H1 (cell line): ENCODE measurements at regions not wholly inside any gene's neighbourhood (a gene's known extent, or its start where the extent isn't known, plus 50 kb on each side); places are given as distances from the start of the nearest gene placed in this dataset.

Source experiments
- CTCF ChIA-PET: fragments of 300-600 bp; sonication (Branson Sonifier 250); formaldehyde crosslinking; loops from one replicate; lab custom pipeline; 2021; ENCODE audit not compliant: partially characterized antibody; lab: Charles Lee
- POLR2A ChIA-PET: fragments of 300-600 bp; sonication (Branson Sonifier 250); formaldehyde crosslinking; loops from one replicate; lab custom pipeline; 2021; ENCODE audit warnings: inconsistent platforms; ENCODE audit not compliant: partially characterized antibody; lab: Charles Lee
- DNase-seq, 2 experiments: peaks; one replicate each; pipeline versions ENCODE4 v3.0.0 to v3.0.0-alpha.2; 2010 to 2022; ENCODE audit warnings: low spot score in 2 of 2, low read depth in 1 of 2, mixed read lengths in 1 of 2
- FAIRE-seq: peaks from 2 replicates; lab custom pipeline; 2011; peaks lifted over from hg19 to GRCh38; lab: Jason Lieb, UNC
- H2AFZ ChIP-seq: 2 replicates; pipeline ENCODE4 v1.8.1; 2012; ENCODE audit warnings: low read length, inconsistent platforms
- H2AK5ac ChIP-seq: 2 replicates; pipeline ENCODE4 v1.6.1; 2013; ENCODE audit warnings: low read depth, low read length
- H2BK120ac ChIP-seq: replicated peaks from 2 replicates; pipeline ENCODE3; 2013; ENCODE audit warnings: low read depth, low read length, inconsistent platforms
- H2BK12ac ChIP-seq: 2 replicates; pipeline ENCODE4 v1.6.1; 2013; ENCODE audit warnings: low read depth, low read length
- H2BK15ac ChIP-seq: 2 replicates; pipeline ENCODE4 v1.6.1; 2013; ENCODE audit warnings: low read length
- H2BK20ac ChIP-seq: 2 replicates; pipeline ENCODE4 v1.6.1; 2013; ENCODE audit warnings: low read length
- H2BK5ac ChIP-seq: 2 replicates; pipeline ENCODE4 v1.6.1; 2013; ENCODE audit warnings: low read depth, low read length
- H3K14ac ChIP-seq: 2 replicates; pipeline ENCODE4 v1.6.1; 2013; ENCODE audit warnings: inconsistent platforms; ENCODE audit not compliant: insufficient read length
- H3K18ac ChIP-seq: 2 replicates; pipeline ENCODE4 v1.6.1; 2013; ENCODE audit warnings: low read length; ENCODE audit errors: extremely low read depth
- H3K23ac ChIP-seq: 2 replicates; pipeline ENCODE4 v1.6.1; 2013; ENCODE audit warnings: inconsistent platforms; ENCODE audit not compliant: insufficient read length
- H3K23me2 ChIP-seq: 2 replicates; pipeline ENCODE4 v1.6.1; 2013; ENCODE audit warnings: low read depth, low read length
- H3K27ac ChIP-seq: 2 replicates; pipeline ENCODE4 v1.6.1; 2011; ENCODE audit warnings: low read depth, low read length, inconsistent platforms
- H3K27me3 ChIP-seq, 4 experiments: replicated peaks in 1 of 4; 1 replicate in 1 of 4; 2 replicates in 3 of 4; pipeline versions ENCODE4 v1.6.1 to v1.8.1; 2011 to 2013; ENCODE audit warnings: low read length in 3 of 4, mild to moderate bottlenecking in 3 of 4, inconsistent platforms in 2 of 4, mixed read lengths in 2 of 4, moderate library complexity in 1 of 4; ENCODE audit not compliant: control insufficient read depth in 3 of 4, insufficient read depth in 3 of 4; ENCODE audit errors: extremely low read depth in 1 of 4
- H3K36me3 ChIP-seq, 4 experiments: 2 replicates each; pipeline versions ENCODE4 v1.6.1 to v1.8.1; 2011 to 2013; ENCODE audit warnings: mild to moderate bottlenecking in 4 of 4, low read length in 3 of 4, moderate library complexity in 2 of 4, control low read depth in 1 of 4, inconsistent platforms in 1 of 4; ENCODE audit not compliant: insufficient read depth in 4 of 4, control insufficient read depth in 2 of 4
- H3K4ac ChIP-seq: replicated peaks from 2 replicates; pipeline ENCODE3; 2013; ENCODE audit warnings: low read length, low read depth, mixed read lengths, inconsistent platforms; ENCODE audit not compliant: insufficient read length
- H3K4me1 ChIP-seq, 4 experiments: replicated peaks in 1 of 4; 1 replicate in 1 of 4; 2 replicates in 3 of 4; pipeline versions ENCODE4 v1.6.1 to v1.8.1; 2011 to 2013; ENCODE audit warnings: low read length in 3 of 4, inconsistent platforms in 2 of 4, mixed read lengths in 1 of 4; ENCODE audit not compliant: insufficient read depth in 4 of 4, control insufficient read depth in 3 of 4
- H3K4me2 ChIP-seq, 2 experiments: 2 replicates each; pipeline versions ENCODE4 v1.6.1 to v1.8.1; 2011 to 2013; ENCODE audit warnings: low read depth in 2 of 2, low read length in 2 of 2, control low read depth in 1 of 2, inconsistent platforms in 1 of 2, mild to moderate bottlenecking in 1 of 2; ENCODE audit not compliant: insufficient read depth in 1 of 2
- H3K4me3 ChIP-seq, 4 experiments: fragments of 200-600, 300-600 bp in 1 of 4; sonication (generic), shearing (Covaris generic), sonication (Bioruptor Twin) in 1 of 4; 2 replicates each; pipeline versions ENCODE4 v1.5.1 to v1.8.1; 2011 to 2016; ENCODE audit warnings: low read length in 4 of 4, low read depth in 3 of 4, control low read depth in 2 of 4, inconsistent platforms in 2 of 4, mild to moderate bottlenecking in 2 of 4, mixed read lengths in 1 of 4, moderate library complexity in 1 of 4; ENCODE audit not compliant: insufficient read depth in 2 of 4; ENCODE audit errors: extremely low read depth in 1 of 4
- H3K56ac ChIP-seq: replicated peaks from 2 replicates; pipeline ENCODE3; 2013; ENCODE audit warnings: low read depth, mild to moderate bottlenecking, mixed read lengths, low read length, inconsistent platforms; ENCODE audit not compliant: insufficient read length
- H3K79me1 ChIP-seq: 2 replicates; pipeline ENCODE4 v1.6.1; 2013; ENCODE audit warnings: low read depth, low read length, control low read depth
- H3K79me2 ChIP-seq, 2 experiments: 2 replicates each; pipeline versions ENCODE4 v1.6.1 to v1.8.1; 2012 to 2013; ENCODE audit warnings: low read length in 2 of 2, mild to moderate bottlenecking in 2 of 2, inconsistent platforms in 1 of 2; ENCODE audit not compliant: insufficient read depth in 2 of 2, control insufficient read depth in 1 of 2
- H3K9ac ChIP-seq, 4 experiments: replicated peaks in 1 of 4; 1 replicate in 1 of 4; 2 replicates in 3 of 4; pipeline versions ENCODE4 v1.6.1 to v1.8.1; 2011 to 2013; ENCODE audit warnings: low read depth in 3 of 4, low read length in 3 of 4, control low read depth in 2 of 4, mild to moderate bottlenecking in 2 of 4, moderate library complexity in 2 of 4, inconsistent platforms in 1 of 4; ENCODE audit errors: extremely low read depth in 1 of 4
- H3K9me3 ChIP-seq, 2 experiments: 2 replicates each; pipeline versions ENCODE4 v1.6.1 to v1.8.1; 2012 to 2013; ENCODE audit warnings: mild to moderate bottlenecking in 2 of 2, moderate library complexity in 2 of 2, control low read depth in 1 of 2, inconsistent platforms in 1 of 2, low read depth in 1 of 2, low read length in 1 of 2, mixed read lengths in 1 of 2; ENCODE audit not compliant: insufficient read depth in 2 of 2
- H4K20me1 ChIP-seq, 2 experiments: replicated peaks in 1 of 2; 2 replicates each; pipeline versions ENCODE3 to v1.8.1; 2011 to 2013; ENCODE audit warnings: inconsistent platforms in 2 of 2, low read length in 2 of 2, mild to moderate bottlenecking in 1 of 2; ENCODE audit not compliant: insufficient read depth in 2 of 2, control insufficient read depth in 1 of 2
- H4K5ac ChIP-seq: 2 replicates; pipeline ENCODE4 v1.6.1; 2013; ENCODE audit warnings: low read length, low read depth, mixed read lengths, inconsistent platforms; ENCODE audit not compliant: insufficient read length
- H4K8ac ChIP-seq: 2 replicates; pipeline ENCODE4 v1.8.0; 2013; ENCODE audit warnings: mild to moderate bottlenecking, moderate library complexity, low read length, inconsistent platforms; ENCODE audit not compliant: insufficient read depth; ENCODE audit errors: extremely low read depth
- H4K91ac ChIP-seq: replicated peaks from 2 replicates; pipeline ENCODE3; 2013; ENCODE audit warnings: low read length, mixed read lengths, inconsistent platforms; ENCODE audit not compliant: insufficient read length
- SRF ChIP-seq: IDR thresholded peaks from 2 replicates; pipeline ENCODE4 v1.6.1; 2011; ENCODE audit warnings: mild to moderate bottlenecking, low read depth, low read length, moderate library complexity
- SUZ12 ChIP-seq: fragments of 200-600 bp; sonication (generic); IDR thresholded peaks from 2 replicates; pipeline ENCODE4 v1.6.1; 2012; ENCODE audit warnings: mild to moderate bottlenecking, inconsistent platforms, low read length, moderate library complexity, mixed read lengths
- WGBS, 2 experiments: shearing (Covaris generic) in 1 of 2; methylation state at CpG; one replicate each; pipeline versions ENCODE4 v1.1.6 to v1.1.7; 2013 to 2015; ENCODE audit warnings: low lambda C conversion rate in 2 of 2, mixed read lengths in 2 of 2, inconsistent platforms in 1 of 2, low coverage in 1 of 2, missing lambda C conversion rate in 1 of 2; ENCODE audit not compliant: insufficient replicate concordance in 2 of 2, insufficient coverage in 1 of 2, insufficient read length in 1 of 2; ENCODE audit errors: extremely low coverage in 1 of 2, missing lambda C conversion rate in 1 of 2; 5-methylcytosine and 5-hydroxymethylcytosine counted together

GRCh38 chr7:159323359-159323758 is 178.7 kb upstream of the VIPR2 start:
- Histone ChIP-seq H3K79me1 (no peaks in the 10 kb centered on the region), H2BK15ac (no peak overlapping the region), H3K27ac (no peak overlapping the region), H4K20me1 (no peaks in the 10 kb centered on the region), H3K36me3 (peaks cover 0 to 3% (median 0%) of the 10 kb centered on the region in 4 experiments; a peak in 1 of 8 replicates), H3K56ac (no peak overlapping the region), H2BK12ac (no peak overlapping the region), H3K18ac (no peak overlapping the region), H3K4me3 (no peak overlapping the region), H4K5ac (no peak overlapping the region), H3K9me3 (peaks cover 70 to 72% of the 10 kb centered on the region in 2 experiments), H3K14ac (no peak overlapping the region), H2BK5ac (no peak overlapping the region), H3K27me3 (peaks cover 0 to 1% (median 0%) of the 10 kb centered on the region in 4 experiments; a peak in 1 of 7 replicates), H3K9ac (no peak overlapping the region), H2BK20ac (no peak overlapping the region), H2AFZ (no peak overlapping the region), H3K4me2 (no peak overlapping the region), H4K91ac (no peak overlapping the region), H2BK120ac (no peak overlapping the region), H3K4ac (no peak overlapping the region), H3K23ac (no peak overlapping the region), H3K4me1 (no peaks in the 10 kb centered on the region), H3K23me2 (no peaks in the 10 kb centered on the region), H4K8ac (no peak overlapping the region), H2AK5ac (no peak overlapping the region), H3K79me2 (no peaks in the 10 kb centered on the region)
- ChIA-PET CTCF (no interaction called here), POLR2A (no interaction called here)
- no peak for FAIRE-seq
- DNase-seq = no peak
- WGBS, 2 experiments = 90% methylated on average over 4 of the region's 4 CpGs; no CpG with 5 or more reads in 1 of the 2 experiments
- no peak for TF ChIP-seq SRF
- TF ChIP-seq SUZ12 = no peak
